SK-N-SH (cell line): ENCODE measurements at regions not wholly inside any gene's neighbourhood (a gene's known extent, or its start where the extent isn't known, plus 50 kb on each side); places are given as distances from the start of the nearest gene placed in this dataset.

Experiments used
- CTCF ChIA-PET: fragments of 300-600, 350-600 bp; formaldehyde crosslinking; extraction: SDS; loops from one replicate; lab custom pipeline; 2021; lab: Yijun Ruan, JAX
- POLR2A ChIA-PET: fragments of 350-600 bp; sonication (Branson Sonifier 250); formaldehyde crosslinking; extraction: SDS; loops from one replicate; lab custom pipeline; 2020; ENCODE audit warnings: antibody characterized with exemption, inconsistent platforms; lab: Yijun Ruan, JAX
- DNase-seq: peaks from one replicate; pipeline ENCODE4 v3.0.0; 2012
- H2AFZ ChIP-seq: fragments of 200-600 bp; sonication (generic); 2 replicates; pipeline ENCODE4 v1.8.1; 2016; ENCODE audit warnings: antibody characterized with exemption, mild to moderate bottlenecking, low read depth
- H3F3A ChIP-seq: fragments of 200-600 bp; sonication (generic); replicated peaks from 2 replicates; pipeline ENCODE3; 2016; ENCODE audit warnings: antibody characterized with exemption, mild to moderate bottlenecking; ENCODE audit not compliant: insufficient read depth
- H3K27ac ChIP-seq, 2 experiments: fragments of 200-500 bp in 1 of 2; fragments of 200-600 bp in 1 of 2; sonication (Bioruptor generic) in 1 of 2; sonication (generic), shearing (Covaris generic) in 1 of 2; 2 replicates each; pipeline versions ENCODE4 v1.5.1 to v1.6.1; 2014 to 2016; ENCODE audit warnings: low read depth in 2 of 2, inconsistent platforms in 1 of 2, low read length in 1 of 2, mild to moderate bottlenecking in 1 of 2, mixed read lengths in 1 of 2
- H3K27me3 ChIP-seq: fragments of 200-600 bp; sonication (generic), shearing (Covaris generic); 2 replicates; pipeline ENCODE4 v1.6.1; 2016; ENCODE audit warnings: mixed run types; ENCODE audit not compliant: insufficient read depth
- H3K36me3 ChIP-seq, 2 experiments: fragments of 200-500 bp in 1 of 2; fragments of 200-600 bp in 1 of 2; sonication (Bioruptor generic) in 1 of 2; sonication (generic) in 1 of 2; replicated peaks in 1 of 2; 2 replicates each; pipeline versions ENCODE3 to v1.5.1; 2014 to 2016; ENCODE audit warnings: low read length in 1 of 2, mild to moderate bottlenecking in 1 of 2; ENCODE audit not compliant: insufficient read depth in 2 of 2, control insufficient read depth in 1 of 2
- H3K4me1 ChIP-seq, 2 experiments: fragments of 200-500 bp in 1 of 2; fragments of 200-600 bp in 1 of 2; sonication (Bioruptor generic) in 1 of 2; sonication (generic), shearing (Covaris generic) in 1 of 2; 2 replicates each; pipeline versions ENCODE4 v1.5.1 to v1.6.1; 2014 to 2016; ENCODE audit warnings: low read depth in 1 of 2, low read length in 1 of 2, mixed run types in 1 of 2; ENCODE audit not compliant: insufficient read depth in 2 of 2, control insufficient read depth in 1 of 2
- H3K4me2 ChIP-seq: fragments of 200-600 bp; sonication (generic), shearing (Covaris generic); 2 replicates; pipeline ENCODE4 v1.6.1; 2017; ENCODE audit warnings: mixed run types
- H3K4me3 ChIP-seq, 2 experiments: fragments of 200-500 bp in 1 of 2; fragments of 200-600 bp in 1 of 2; sonication (Bioruptor generic) in 1 of 2; sonication (generic), shearing (Covaris generic) in 1 of 2; 2 replicates each; pipeline versions ENCODE4 v1.5.1 to v1.8.1; 2014 to 2016; ENCODE audit warnings: low read depth in 2 of 2, inconsistent platforms in 1 of 2, low read length in 1 of 2, mild to moderate bottlenecking in 1 of 2, mixed read lengths in 1 of 2, moderate library complexity in 1 of 2
- H3K79me2 ChIP-seq: fragments of 200-600 bp; sonication (generic); 2 replicates; pipeline ENCODE4 v1.8.1; 2017; ENCODE audit warnings: mild to moderate bottlenecking; ENCODE audit not compliant: insufficient read depth
- H3K9ac ChIP-seq: fragments of 200-600 bp; sonication (generic); 2 replicates; pipeline ENCODE4 v1.6.1; 2017; ENCODE audit warnings: mixed run types
- H3K9me2 ChIP-seq: fragments of 200-600 bp; sonication (generic); 2 replicates; pipeline ENCODE4 v1.6.1; 2017; ENCODE audit warnings: mixed run types
- H3K9me3 ChIP-seq: fragments of 200-600 bp; sonication (generic); 2 replicates; pipeline ENCODE4 v1.6.1; 2017; ENCODE audit warnings: mixed run types, mild to moderate bottlenecking, moderate library complexity
- H4K20me1 ChIP-seq: fragments of 200-600 bp; sonication (generic); 2 replicates; pipeline ENCODE4 v1.6.1; 2017; ENCODE audit warnings: mild to moderate bottlenecking, mixed run types; ENCODE audit not compliant: insufficient read depth
- FOSL2 ChIP-seq: IDR thresholded peaks from 2 replicates; pipeline ENCODE4 v1.4.0; 2012; ENCODE audit warnings: low read depth, mild to moderate bottlenecking, moderate library complexity, borderline replicate concordance
- FOXJ3 ChIP-seq: sonication (generic); formaldehyde crosslinking; IDR thresholded peaks from 2 replicates; pipeline ENCODE4 v1.5.1; 2020; ENCODE audit warnings: mild to moderate bottlenecking, missing genetic modification reagents
- MAX ChIP-seq: IDR thresholded peaks from 2 replicates; pipeline ENCODE4 v1.4.0; 2012; ENCODE audit warnings: low read depth
- MEF2A ChIP-seq: IDR thresholded peaks from 2 replicates; pipeline ENCODE4 v1.4.0; 2012; ENCODE audit warnings: low read depth, borderline replicate concordance
- MXI1 ChIP-seq: IDR thresholded peaks from 2 replicates; pipeline ENCODE4 v1.6.1; 2012; ENCODE audit warnings: mild to moderate bottlenecking, low read depth, low read length, improper control_type of control experiment
- RFX5 ChIP-seq: IDR thresholded peaks from 2 replicates; pipeline ENCODE4 v1.6.1; 2012; ENCODE audit warnings: mild to moderate bottlenecking, improper control_type of control experiment, low read length
- RXRA ChIP-seq: IDR thresholded peaks from 2 replicates; pipeline ENCODE4 v1.4.0; 2012; ENCODE audit warnings: low read depth, mild to moderate bottlenecking, borderline replicate concordance
- SIN3A ChIP-seq: IDR thresholded peaks from 2 replicates; pipeline ENCODE4 v1.6.1; 2012; ENCODE audit warnings: low read depth, mild to moderate bottlenecking, low read length, moderate library complexity, borderline replicate concordance
- WGBS: methylation state at CpG from one replicate; pipeline ENCODE4 v1.1.6; 2017; ENCODE audit warnings: low lambda C conversion rate; 5-methylcytosine and 5-hydroxymethylcytosine counted together
- TF ChIP-seq, protein P1 (sequence below): IDR thresholded peaks from 2 replicates; pipeline ENCODE4 v1.4.0; 2012; ENCODE audit warnings: low read depth, borderline replicate concordance
- TF ChIP-seq, protein P2 (sequence below): IDR thresholded peaks from 2 replicates; pipeline ENCODE4 v1.6.1; 2012; ENCODE audit warnings: mild to moderate bottlenecking, low read depth, low read length, moderate library complexity
- TF ChIP-seq, protein P3 (sequence below): IDR thresholded peaks from 2 replicates; pipeline ENCODE4 v1.4.0; 2012; ENCODE audit warnings: low read depth, borderline replicate concordance

- TF ChIP-seq, protein P1, sequence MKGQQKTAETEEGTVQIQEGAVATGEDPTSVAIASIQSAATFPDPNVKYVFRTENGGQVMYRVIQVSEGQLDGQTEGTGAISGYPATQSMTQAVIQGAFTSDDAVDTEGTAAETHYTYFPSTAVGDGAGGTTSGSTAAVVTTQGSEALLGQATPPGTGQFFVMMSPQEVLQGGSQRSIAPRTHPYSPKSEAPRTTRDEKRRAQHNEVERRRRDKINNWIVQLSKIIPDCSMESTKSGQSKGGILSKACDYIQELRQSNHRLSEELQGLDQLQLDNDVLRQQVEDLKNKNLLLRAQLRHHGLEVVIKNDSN, result no peak
Measured at GRCh38 chr10:4647109-4647785, 178.8 kb upstream of the AKR1E2 start (continued).

GRCh38 chr10:4646547-4646946 is 179.5 kb upstream of the AKR1E2 start:
- 80% methylated on average over 3 of the region's 3 CpGs for WGBS
- DNase-seq, result no peak
- no peaks in the 10 kb centered on the region for H4K20me1 ChIP-seq
- H3K4me3 ChIP-seq, result no peak overlapping the region
- peak overlapping the region in 1 of 2 experiments; percentile 43; a peak in 1 of 4 replicates for H3K27ac ChIP-seq
- peaks cover 3 to 15% of the 10 kb centered on the region in 2 experiments; a peak in 2 of 4 replicates for H3K4me1 ChIP-seq
- ChIA-PET POLR2A (no interaction called here), CTCF (interaction anchor here (0.6 to 0.7 kb wide), 3 partner anchors 9 to 1460 kb away, joined by 3 to 4 read pairs (median 3); no protein-coding TSS in a partner anchor)
- H3F3A ChIP-seq, result peaks cover 10% of the 10 kb centered on the region
- H3K9me3 ChIP-seq, result no peaks in the 10 kb centered on the region
- no peak overlapping the region for H3K4me2 ChIP-seq
- H3K79me2 ChIP-seq, result no peaks in the 10 kb centered on the region
- no peak for TF ChIP-seq MAX
- no peak for TF ChIP-seq FOSL2
- TF ChIP-seq MEF2A, result no peak
- TF ChIP-seq RXRA, result no peak
- TF ChIP-seq RFX5, result no peak
- TF ChIP-seq FOXJ3 (CRISPR knock-in tag), result no peak
- TF ChIP-seq, protein P1, result no peak
- TF ChIP-seq MXI1, result no peak
- TF ChIP-seq, protein P2, sequence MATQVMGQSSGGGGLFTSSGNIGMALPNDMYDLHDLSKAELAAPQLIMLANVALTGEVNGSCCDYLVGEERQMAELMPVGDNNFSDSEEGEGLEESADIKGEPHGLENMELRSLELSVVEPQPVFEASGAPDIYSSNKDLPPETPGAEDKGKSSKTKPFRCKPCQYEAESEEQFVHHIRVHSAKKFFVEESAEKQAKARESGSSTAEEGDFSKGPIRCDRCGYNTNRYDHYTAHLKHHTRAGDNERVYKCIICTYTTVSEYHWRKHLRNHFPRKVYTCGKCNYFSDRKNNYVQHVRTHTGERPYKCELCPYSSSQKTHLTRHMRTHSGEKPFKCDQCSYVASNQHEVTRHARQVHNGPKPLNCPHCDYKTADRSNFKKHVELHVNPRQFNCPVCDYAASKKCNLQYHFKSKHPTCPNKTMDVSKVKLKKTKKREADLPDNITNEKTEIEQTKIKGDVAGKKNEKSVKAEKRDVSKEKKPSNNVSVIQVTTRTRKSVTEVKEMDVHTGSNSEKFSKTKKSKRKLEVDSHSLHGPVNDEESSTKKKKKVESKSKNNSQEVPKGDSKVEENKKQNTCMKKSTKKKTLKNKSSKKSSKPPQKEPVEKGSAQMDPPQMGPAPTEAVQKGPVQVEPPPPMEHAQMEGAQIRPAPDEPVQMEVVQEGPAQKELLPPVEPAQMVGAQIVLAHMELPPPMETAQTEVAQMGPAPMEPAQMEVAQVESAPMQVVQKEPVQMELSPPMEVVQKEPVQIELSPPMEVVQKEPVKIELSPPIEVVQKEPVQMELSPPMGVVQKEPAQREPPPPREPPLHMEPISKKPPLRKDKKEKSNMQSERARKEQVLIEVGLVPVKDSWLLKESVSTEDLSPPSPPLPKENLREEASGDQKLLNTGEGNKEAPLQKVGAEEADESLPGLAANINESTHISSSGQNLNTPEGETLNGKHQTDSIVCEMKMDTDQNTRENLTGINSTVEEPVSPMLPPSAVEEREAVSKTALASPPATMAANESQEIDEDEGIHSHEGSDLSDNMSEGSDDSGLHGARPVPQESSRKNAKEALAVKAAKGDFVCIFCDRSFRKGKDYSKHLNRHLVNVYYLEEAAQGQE, result no peak
- no peak for TF ChIP-seq SIN3A
- TF ChIP-seq, protein P3, sequence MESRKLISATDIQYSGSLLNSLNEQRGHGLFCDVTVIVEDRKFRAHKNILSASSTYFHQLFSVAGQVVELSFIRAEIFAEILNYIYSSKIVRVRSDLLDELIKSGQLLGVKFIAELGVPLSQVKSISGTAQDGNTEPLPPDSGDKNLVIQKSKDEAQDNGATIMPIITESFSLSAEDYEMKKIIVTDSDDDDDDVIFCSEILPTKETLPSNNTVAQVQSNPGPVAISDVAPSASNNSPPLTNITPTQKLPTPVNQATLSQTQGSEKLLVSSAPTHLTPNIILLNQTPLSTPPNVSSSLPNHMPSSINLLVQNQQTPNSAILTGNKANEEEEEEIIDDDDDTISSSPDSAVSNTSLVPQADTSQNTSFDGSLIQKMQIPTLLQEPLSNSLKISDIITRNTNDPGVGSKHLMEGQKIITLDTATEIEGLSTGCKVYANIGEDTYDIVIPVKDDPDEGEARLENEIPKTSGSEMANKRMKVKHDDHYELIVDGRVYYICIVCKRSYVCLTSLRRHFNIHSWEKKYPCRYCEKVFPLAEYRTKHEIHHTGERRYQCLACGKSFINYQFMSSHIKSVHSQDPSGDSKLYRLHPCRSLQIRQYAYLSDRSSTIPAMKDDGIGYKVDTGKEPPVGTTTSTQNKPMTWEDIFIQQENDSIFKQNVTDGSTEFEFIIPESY, result no peak
- H3K9me2 ChIP-seq, result no peaks in the 10 kb centered on the region
- H3K27me3 ChIP-seq, result no peaks in the 10 kb centered on the region
- H3K9ac ChIP-seq, result no peak overlapping the region
- H2AFZ ChIP-seq, result peak overlapping the region; percentile 2; the same call in 1 of the 2 replicates
- H3K36me3 ChIP-seq, result no peaks in the 10 kb centered on the region
